Stomach (tissue), 4 donors: ENCODE measurements at regions not wholly inside any gene's neighbourhood (a gene's known extent, or its start where the extent isn't known, plus 50 kb on each side); places are given as distances from the start of the nearest gene placed in this dataset.

Source experiments
- EP300 ChIP-seq: sonication (generic); formaldehyde crosslinking; IDR thresholded peaks from one replicate; pipeline ENCODE4 v1.6.1; 2017; ENCODE audit warnings: antibody characterized with exemption
- POLR2A ChIP-seq, 4 donors: fragments of 450-650 bp; IDR thresholded peaks; one replicate each; pipeline ENCODE4 v1.6.1; 2016; ENCODE audit warnings: antibody characterized with exemption in 4 of 4, control low read depth in 2 of 4, mild to moderate bottlenecking in 1 of 4, moderate library complexity in 1 of 4
- POLR2AphosphoS5 ChIP-seq, 3 donors: sonication (generic); formaldehyde crosslinking; IDR thresholded peaks; one replicate each; pipeline ENCODE4 v1.6.1; 2016; ENCODE audit warnings: antibody characterized with exemption in 3 of 3
- TF ChIP-seq, protein P1 (sequence below), 7 experiments: fragments of 450-650 bp in 4 of 7; fragments of 200-600 bp in 3 of 7; sonication (generic) in 3 of 7; IDR thresholded peaks; one replicate each; pipeline ENCODE4 v1.5.1; 2016 to 2019; ENCODE audit warnings: antibody characterized with exemption in 7 of 7, control low read depth in 2 of 7, mild to moderate bottlenecking in 1 of 7

DNA sequence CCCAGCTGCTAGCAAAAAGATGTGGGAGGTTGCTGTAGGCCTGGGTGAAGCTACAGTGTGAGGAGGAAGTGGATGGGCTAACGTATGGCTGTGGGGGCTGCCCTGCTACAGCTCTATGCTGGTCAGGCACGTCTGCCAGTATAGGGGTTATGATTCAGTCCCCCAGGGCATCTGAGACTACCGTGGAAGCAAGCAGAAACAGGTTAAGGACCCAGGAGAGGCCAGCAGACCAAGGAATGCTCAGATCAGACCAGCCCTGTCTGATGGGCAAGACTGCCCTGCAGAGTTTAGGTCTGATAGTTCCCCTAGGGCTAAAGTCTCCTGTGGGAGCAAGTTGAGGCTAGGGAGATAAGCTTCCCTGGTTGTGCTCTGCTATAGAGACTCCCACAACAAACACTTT, 416.1 kb upstream of the CTNND2 start:
- TF ChIP-seq EP300 (no peak), POLR2AphosphoS5 (IDR thresholded peaks at IDR 0.05) (no peak), POLR2A (IDR thresholded peaks at IDR 0.05) (no peak)
- TF ChIP-seq, protein P1, sequence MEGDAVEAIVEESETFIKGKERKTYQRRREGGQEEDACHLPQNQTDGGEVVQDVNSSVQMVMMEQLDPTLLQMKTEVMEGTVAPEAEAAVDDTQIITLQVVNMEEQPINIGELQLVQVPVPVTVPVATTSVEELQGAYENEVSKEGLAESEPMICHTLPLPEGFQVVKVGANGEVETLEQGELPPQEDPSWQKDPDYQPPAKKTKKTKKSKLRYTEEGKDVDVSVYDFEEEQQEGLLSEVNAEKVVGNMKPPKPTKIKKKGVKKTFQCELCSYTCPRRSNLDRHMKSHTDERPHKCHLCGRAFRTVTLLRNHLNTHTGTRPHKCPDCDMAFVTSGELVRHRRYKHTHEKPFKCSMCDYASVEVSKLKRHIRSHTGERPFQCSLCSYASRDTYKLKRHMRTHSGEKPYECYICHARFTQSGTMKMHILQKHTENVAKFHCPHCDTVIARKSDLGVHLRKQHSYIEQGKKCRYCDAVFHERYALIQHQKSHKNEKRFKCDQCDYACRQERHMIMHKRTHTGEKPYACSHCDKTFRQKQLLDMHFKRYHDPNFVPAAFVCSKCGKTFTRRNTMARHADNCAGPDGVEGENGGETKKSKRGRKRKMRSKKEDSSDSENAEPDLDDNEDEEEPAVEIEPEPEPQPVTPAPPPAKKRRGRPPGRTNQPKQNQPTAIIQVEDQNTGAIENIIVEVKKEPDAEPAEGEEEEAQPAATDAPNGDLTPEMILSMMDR (IDR thresholded peaks at IDR 0.05) = no peak
